ENCODE measurements at regions not wholly inside any gene's neighbourhood (a gene's known extent, or its start where the extent isn't known, plus 50 kb on each side); places are given as distances from the start of the nearest gene placed in this dataset.

DNA sequence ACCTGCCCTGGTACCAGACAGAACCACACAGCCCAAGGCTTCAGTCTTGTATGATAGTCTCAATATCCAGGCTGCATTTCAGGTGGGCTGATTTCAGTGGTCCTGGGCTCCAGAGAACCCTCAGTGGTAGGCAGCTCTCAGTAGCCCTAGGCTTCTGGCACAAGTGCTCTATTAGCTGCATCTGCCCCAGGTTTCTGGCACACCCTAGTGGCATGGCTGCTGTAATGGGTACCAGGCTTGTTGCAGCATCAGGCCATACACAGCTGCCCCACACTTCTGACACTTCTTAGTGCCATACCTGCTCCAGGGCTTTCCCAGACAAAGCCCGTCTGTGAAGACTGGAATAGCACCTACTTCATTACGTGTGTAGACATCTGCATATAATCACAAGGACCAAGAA, 1062.2 kb upstream of the EPHA6 start:
- H3K27ac ChIP-seq, result no peak overlapping the region
- H3K4me1 ChIP-seq (ENCODE audit: low read depth), result no peaks in the 10 kb centered on the region
- H3K36me3 ChIP-seq, result no peaks in the 10 kb centered on the region
- DNase-seq (ENCODE audit: low read depth in 1 of 2, low spot score in 1 of 2), result no peak
- no peaks in the 10 kb centered on the region for H3K9me3 ChIP-seq (ENCODE audit: low read depth)
- TF ChIP-seq, protein P1, sequence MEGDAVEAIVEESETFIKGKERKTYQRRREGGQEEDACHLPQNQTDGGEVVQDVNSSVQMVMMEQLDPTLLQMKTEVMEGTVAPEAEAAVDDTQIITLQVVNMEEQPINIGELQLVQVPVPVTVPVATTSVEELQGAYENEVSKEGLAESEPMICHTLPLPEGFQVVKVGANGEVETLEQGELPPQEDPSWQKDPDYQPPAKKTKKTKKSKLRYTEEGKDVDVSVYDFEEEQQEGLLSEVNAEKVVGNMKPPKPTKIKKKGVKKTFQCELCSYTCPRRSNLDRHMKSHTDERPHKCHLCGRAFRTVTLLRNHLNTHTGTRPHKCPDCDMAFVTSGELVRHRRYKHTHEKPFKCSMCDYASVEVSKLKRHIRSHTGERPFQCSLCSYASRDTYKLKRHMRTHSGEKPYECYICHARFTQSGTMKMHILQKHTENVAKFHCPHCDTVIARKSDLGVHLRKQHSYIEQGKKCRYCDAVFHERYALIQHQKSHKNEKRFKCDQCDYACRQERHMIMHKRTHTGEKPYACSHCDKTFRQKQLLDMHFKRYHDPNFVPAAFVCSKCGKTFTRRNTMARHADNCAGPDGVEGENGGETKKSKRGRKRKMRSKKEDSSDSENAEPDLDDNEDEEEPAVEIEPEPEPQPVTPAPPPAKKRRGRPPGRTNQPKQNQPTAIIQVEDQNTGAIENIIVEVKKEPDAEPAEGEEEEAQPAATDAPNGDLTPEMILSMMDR (IDR thresholded peaks at IDR 0.05; ENCODE audit: low read depth, low read length), result no peak
- no peak overlapping the region for H3K4me3 ChIP-seq
- H3K27me3 ChIP-seq, result no peaks in the 10 kb centered on the region

DNA sequence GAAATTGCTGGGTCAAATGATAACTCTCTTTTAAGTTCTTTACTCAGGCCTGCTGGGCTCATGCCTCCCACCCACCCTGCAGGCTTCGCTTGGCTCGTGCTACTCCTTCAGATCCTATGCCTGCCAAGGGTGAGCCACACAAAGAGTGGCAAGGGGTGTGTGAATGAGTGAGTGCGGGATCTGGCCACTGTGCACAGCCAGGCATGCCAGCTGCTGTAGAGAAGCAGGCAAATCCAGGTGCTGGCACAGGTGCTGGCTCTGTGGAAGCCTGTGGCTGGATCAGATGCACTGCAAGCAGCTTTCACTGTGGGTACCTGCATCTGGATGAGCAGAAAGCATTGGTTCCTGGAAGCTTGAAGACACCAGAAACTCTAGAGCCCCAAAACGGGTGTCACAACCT, 1055.7 kb upstream of the EPHA6 start:
- Histone ChIP-seq H3K27ac (no peak overlapping the region), H3K36me3 (no peaks in the 10 kb centered on the region), H3K9me3 (ENCODE audit: low read depth) (no peaks in the 10 kb centered on the region), H3K27me3 (no peaks in the 10 kb centered on the region), H3K4me1 (ENCODE audit: low read depth) (no peaks in the 10 kb centered on the region), H3K4me3 (no peak overlapping the region)
- TF ChIP-seq, protein P1 (IDR thresholded peaks at IDR 0.05; ENCODE audit: low read depth, low read length), result no peak
- DNase-seq (ENCODE audit: low read depth in 1 of 2, low spot score in 1 of 2), result no peak

DNA sequence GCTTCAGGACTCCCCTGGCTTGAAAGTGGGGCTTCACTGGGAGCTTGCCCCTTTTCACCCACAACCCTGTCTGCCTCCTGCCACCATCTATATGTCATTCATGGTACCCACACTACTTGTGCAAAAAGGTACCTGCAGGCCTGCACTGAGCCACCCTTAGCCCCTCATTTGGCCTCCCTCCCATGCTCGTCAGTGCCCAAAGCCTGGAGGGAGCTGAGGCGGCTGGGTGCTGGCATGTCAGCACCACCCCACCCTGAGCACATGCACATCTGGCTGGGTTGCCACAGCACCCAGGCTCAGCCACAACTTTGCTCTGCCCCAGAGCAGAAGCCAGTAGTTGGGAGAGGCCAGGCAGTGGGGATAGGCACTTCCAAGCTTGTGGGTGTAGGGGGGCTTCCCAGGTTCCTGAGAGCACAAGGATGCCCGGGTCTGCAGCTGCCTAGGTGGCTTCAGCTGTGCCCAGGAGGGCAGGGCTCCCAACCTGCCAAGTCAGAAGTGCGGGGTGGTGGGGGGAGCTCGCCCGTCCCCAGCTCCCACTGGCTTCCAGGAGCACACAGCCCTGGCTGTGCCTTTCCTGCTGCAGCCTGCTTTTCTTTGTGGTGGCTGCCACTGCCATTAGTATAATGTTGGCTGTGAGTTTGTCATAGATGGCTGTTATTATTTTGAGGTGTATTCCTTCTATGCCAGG, 1054.6 kb upstream of the EPHA6 start:
- H3K4me1 ChIP-seq (ENCODE audit: low read depth), result no peaks in the 10 kb centered on the region
- DNase-seq (ENCODE audit: low read depth in 1 of 2, low spot score in 1 of 2), result no peak
- TF ChIP-seq, protein P1 (IDR thresholded peaks at IDR 0.05; ENCODE audit: low read depth, low read length), result no peak
- H3K36me3 ChIP-seq, result no peaks in the 10 kb centered on the region
- no peaks in the 10 kb centered on the region for H3K9me3 ChIP-seq (ENCODE audit: low read depth)
- H3K4me3 ChIP-seq, result no peak overlapping the region
- no peaks in the 10 kb centered on the region for H3K27me3 ChIP-seq
- no peak overlapping the region for H3K27ac ChIP-seq

DNA sequence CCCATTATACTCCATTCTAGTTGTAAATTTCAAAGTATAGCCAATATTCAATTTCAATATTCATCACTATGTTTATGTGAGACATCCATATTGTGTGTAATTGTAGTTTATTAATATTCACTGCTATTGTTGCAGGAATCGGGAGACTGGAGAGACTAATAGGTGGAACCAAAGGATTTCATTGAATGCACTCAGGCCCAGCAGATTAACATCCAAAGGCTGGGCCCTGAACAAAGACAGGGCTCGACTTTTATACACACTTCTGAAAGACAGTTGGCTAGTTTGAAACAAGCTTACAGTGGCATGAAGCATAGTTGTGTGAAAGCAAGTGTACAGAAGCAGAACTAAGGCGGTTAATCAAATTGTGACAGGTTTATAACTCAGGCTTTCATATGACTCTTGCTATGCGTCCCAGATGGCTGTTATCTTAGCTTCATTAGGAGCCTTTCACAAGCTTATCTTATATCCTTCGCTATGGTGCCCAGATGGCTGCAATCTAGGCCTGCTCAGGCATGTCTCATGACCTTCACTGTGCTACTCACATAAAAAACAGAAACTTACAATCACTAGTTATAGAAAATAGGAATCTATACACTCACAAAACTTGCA, 1038.8 kb upstream of the EPHA6 start:
- Histone ChIP-seq H3K4me3 (no peak overlapping the region), H3K9me3 (ENCODE audit: low read depth) (no peaks in the 10 kb centered on the region), H3K36me3 (no peaks in the 10 kb centered on the region), H3K4me1 (ENCODE audit: low read depth) (no peaks in the 10 kb centered on the region), H3K27me3 (no peaks in the 10 kb centered on the region), H3K27ac (no peak overlapping the region)
- TF ChIP-seq, protein P1 (IDR thresholded peaks at IDR 0.05; ENCODE audit: low read depth, low read length), result no peak
- no peak for DNase-seq (ENCODE audit: low read depth in 1 of 2, low spot score in 1 of 2)

DNA sequence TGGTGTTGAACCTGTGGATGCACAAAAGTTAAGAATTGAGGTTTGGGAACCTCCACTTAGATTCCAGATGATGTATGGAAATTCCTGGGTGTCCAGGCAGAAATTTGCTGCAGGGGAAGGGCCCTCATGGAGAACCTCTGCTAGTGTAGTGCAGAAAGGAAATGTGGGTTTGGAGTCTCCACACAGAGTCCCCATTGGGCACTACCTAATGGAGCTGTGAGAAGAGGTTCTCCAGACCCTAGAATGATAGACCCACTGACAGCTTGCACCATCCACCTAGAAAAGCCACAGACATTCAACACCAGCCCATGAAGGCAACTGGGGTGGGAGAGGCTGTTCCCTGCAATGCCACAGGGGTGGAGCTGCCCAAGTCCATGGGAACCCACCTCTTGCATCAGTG, 1032.8 kb upstream of the EPHA6 start:
- no peaks in the 10 kb centered on the region for H3K9me3 ChIP-seq (ENCODE audit: low read depth)
- no peaks in the 10 kb centered on the region for H3K4me1 ChIP-seq (ENCODE audit: low read depth)
- no peak for DNase-seq (ENCODE audit: low read depth in 1 of 2, low spot score in 1 of 2)
- no peaks in the 10 kb centered on the region for H3K27me3 ChIP-seq
- TF ChIP-seq, protein P1 (IDR thresholded peaks at IDR 0.05; ENCODE audit: low read depth, low read length), result no peak
- no peak overlapping the region for H3K4me3 ChIP-seq
- H3K36me3 ChIP-seq, result no peaks in the 10 kb centered on the region
- H3K27ac ChIP-seq, result no peak overlapping the region

Measured in cardiac muscle cell (in vitro differentiated cells and primary cell).